Gastroesophageal sphincter (tissue), 4 donors: ENCODE measurements at regions not wholly inside any gene's neighbourhood (a gene's known extent, or its start where the extent isn't known, plus 50 kb on each side); places are given as distances from the start of the nearest gene placed in this dataset.

Experiments used
- ATAC-seq: fragments of 150-250 bp; one replicate; pipeline ENCODE4 v1.9.1; 2016; ENCODE audit warnings: mild to moderate bottlenecking, moderate library complexity
- H3K27ac ChIP-seq, 4 donors: fragments of 200-600 bp; sonication (generic) in 3 of 4; 1 replicate in 3 of 4; 2 replicates in 1 of 4; pipeline ENCODE4 v1.5.1; 2016 to 2019
- H3K27me3 ChIP-seq: fragments of 200-600 bp; sonication (generic); one replicate; pipeline ENCODE4 v1.5.1; 2019
- H3K36me3 ChIP-seq, 2 donors: fragments of 200-600 bp; sonication (generic); one replicate each; pipeline ENCODE4 v1.5.1; 2019; ENCODE audit warnings: control low read depth in 1 of 2
- H3K4me1 ChIP-seq, 3 donors: fragments of 200-600 bp; sonication (generic); 1 replicate in 2 of 3; 2 replicates in 1 of 3; pipeline ENCODE4 v1.5.1; 2016 to 2019; ENCODE audit warnings: control low read depth in 2 of 3
- H3K4me3 ChIP-seq, 2 donors: fragments of 200-600 bp; sonication (generic); one replicate each; pipeline ENCODE4 v1.5.1; 2019; ENCODE audit warnings: mild to moderate bottlenecking in 1 of 2, moderate library complexity in 1 of 2
- H3K9me3 ChIP-seq, 3 donors: fragments of 200-600 bp; sonication (generic); one replicate each; pipeline ENCODE4 v1.5.1; 2017 to 2019; ENCODE audit warnings: control low read depth in 2 of 3
- EP300 ChIP-seq: sonication (generic); formaldehyde crosslinking; IDR thresholded peaks from one replicate; pipeline ENCODE4 v1.6.1; 2017; ENCODE audit warnings: antibody characterized with exemption, mild to moderate bottlenecking
- POLR2A ChIP-seq, 2 donors: fragments of 450-650 bp; IDR thresholded peaks; one replicate each; pipeline ENCODE4 v1.6.1; 2017; ENCODE audit warnings: antibody characterized with exemption in 2 of 2, mild to moderate bottlenecking in 2 of 2, moderate library complexity in 1 of 2
- POLR2AphosphoS5 ChIP-seq: sonication (generic); formaldehyde crosslinking; IDR thresholded peaks from one replicate; pipeline ENCODE4 v1.6.1; 2017; ENCODE audit warnings: antibody characterized with exemption
- WGBS, 2 donors: methylation state at CpG; one replicate each; pipeline ENCODE4 v1.1.5; 2018; ENCODE audit warnings: low coverage in 1 of 2; 5-methylcytosine and 5-hydroxymethylcytosine counted together
- TF ChIP-seq, protein P1 (sequence below), 4 experiments: fragments of 200-600 bp in 2 of 4; fragments of 450-650 bp in 2 of 4; sonication (generic) in 1 of 4; IDR thresholded peaks; one replicate each; pipeline ENCODE4 v1.5.1; 2017 to 2019; ENCODE audit warnings: antibody characterized with exemption in 4 of 4, mild to moderate bottlenecking in 2 of 4, moderate library complexity in 2 of 4

DNA sequence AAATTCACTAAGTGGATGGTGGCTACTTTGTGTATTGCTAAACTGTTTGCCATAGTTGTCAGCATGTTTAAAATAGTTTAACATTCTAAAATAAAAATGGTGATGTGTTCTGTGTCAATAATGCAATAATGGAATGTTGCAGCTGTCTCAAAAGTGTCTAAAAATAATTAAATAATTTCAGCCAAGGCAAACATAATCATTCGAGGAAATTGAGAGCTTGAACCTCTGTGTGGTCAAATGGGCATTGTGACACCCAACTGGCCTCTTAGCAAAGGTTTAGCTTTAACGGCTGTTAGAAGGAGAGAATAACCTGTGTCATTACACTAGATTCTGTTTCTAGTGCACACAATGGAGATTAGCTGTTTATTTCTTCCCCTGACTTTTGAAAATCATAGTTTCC is 278.5 kb downstream of the TMEM167A start:
- TF ChIP-seq POLR2AphosphoS5 (no peak), EP300 (no peak), POLR2A (IDR thresholded peaks at IDR 0.05) (no peak)
- TF ChIP-seq, protein P1, sequence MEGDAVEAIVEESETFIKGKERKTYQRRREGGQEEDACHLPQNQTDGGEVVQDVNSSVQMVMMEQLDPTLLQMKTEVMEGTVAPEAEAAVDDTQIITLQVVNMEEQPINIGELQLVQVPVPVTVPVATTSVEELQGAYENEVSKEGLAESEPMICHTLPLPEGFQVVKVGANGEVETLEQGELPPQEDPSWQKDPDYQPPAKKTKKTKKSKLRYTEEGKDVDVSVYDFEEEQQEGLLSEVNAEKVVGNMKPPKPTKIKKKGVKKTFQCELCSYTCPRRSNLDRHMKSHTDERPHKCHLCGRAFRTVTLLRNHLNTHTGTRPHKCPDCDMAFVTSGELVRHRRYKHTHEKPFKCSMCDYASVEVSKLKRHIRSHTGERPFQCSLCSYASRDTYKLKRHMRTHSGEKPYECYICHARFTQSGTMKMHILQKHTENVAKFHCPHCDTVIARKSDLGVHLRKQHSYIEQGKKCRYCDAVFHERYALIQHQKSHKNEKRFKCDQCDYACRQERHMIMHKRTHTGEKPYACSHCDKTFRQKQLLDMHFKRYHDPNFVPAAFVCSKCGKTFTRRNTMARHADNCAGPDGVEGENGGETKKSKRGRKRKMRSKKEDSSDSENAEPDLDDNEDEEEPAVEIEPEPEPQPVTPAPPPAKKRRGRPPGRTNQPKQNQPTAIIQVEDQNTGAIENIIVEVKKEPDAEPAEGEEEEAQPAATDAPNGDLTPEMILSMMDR (IDR thresholded peaks at IDR 0.05), result no peak
- H3K4me3 ChIP-seq, result no peak overlapping the region
- H3K4me1 ChIP-seq, result peaks cover 0 to 5% (median 0%) of the 10 kb centered on the region in 3 donors
- H3K27me3 ChIP-seq, result no peaks in the 10 kb centered on the region
- H3K36me3 ChIP-seq, result no peaks in the 10 kb centered on the region
- WGBS, 2 donors, result 21 to 39% methylated on average over 2 of the region's 2 CpGs
- H3K27ac ChIP-seq, result no peak overlapping the region
- H3K9me3 ChIP-seq, result no peaks in the 10 kb centered on the region
- ATAC-seq, result no peak

DNA sequence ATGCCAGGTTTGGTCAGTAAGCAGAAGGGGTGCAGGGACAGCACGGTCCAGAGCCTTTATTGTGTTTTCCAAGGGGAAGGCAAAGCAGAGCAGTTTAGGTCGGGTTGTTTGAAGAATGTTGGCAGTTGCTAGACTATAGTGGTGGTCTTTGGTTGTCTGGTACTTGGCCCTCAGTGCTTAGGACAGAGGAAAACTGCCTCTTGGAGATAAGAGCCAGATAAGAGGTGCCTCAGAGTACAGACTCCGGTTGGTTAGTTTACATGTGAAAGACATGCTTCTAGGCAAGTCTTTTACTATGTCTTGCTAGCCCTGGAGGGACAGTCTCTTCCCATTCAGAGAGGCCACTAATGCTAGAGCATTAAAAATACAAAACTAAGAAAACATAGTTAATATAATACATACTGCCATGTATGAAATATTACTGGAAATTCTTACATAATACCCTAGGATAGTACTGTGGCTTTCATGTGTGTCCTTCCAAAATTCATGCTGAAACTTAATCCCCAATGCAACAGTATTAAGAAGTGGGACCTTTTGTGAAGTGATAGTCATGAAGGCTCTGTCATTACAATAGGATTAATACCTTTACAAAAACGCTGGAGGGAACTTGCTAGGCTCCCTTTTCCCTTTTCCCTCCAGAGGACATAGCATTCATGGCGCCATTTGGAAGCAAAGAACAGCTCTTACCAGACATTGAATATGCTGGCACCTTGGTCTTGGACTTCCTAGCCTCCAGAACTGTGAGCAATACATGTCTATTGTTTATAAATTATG is 280.4 kb downstream of the TMEM167A start:
- no peak for ATAC-seq
- 76 to 82% methylated on average over 5 of the region's 5 CpGs for WGBS, 2 donors
- H3K36me3 ChIP-seq, result no peaks in the 10 kb centered on the region
- H3K27ac ChIP-seq, result no peak overlapping the region
- H3K4me1 ChIP-seq, result peaks cover 0 to 5% (median 0%) of the 10 kb centered on the region in 3 donors
- no peaks in the 10 kb centered on the region for H3K9me3 ChIP-seq
- no peak overlapping the region for H3K4me3 ChIP-seq
- no peak for TF ChIP-seq POLR2A (IDR thresholded peaks at IDR 0.05)
- TF ChIP-seq EP300, result no peak
- TF ChIP-seq POLR2AphosphoS5, result no peak
- TF ChIP-seq, protein P1 (IDR thresholded peaks at IDR 0.05), result no peak
- no peaks in the 10 kb centered on the region for H3K27me3 ChIP-seq

DNA sequence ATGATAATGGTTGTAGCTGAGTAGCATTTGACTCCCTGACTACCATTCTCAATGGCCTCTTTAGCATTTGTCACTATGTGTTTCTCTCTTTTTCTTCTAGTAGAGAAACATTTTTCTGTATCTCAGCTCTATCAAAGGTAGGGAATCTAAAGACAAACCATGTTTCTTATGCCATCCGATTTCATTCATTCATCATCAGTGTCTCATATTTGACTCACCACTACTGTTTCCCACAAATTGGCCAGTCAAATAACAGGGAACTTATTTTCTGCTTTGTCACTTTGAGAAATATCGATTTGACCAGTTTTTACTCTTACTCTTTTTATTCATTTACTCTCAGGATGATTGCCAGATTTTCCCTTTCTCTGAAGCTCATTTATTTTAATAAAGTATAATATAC is 282.3 kb downstream of the TMEM167A start:
- Histone ChIP-seq H3K36me3 (no peaks in the 10 kb centered on the region), H3K9me3 (no peaks in the 10 kb centered on the region), H3K4me1 (peaks cover 0 to 5% (median 0%) of the 10 kb centered on the region in 3 donors), H3K27ac (no peak overlapping the region), H3K27me3 (no peaks in the 10 kb centered on the region), H3K4me3 (no peak overlapping the region)
- WGBS, 2 donors, result 79 to 81% methylated on average over 2 of the region's 2 CpGs
- ATAC-seq, result no peak
- TF ChIP-seq EP300 (no peak), POLR2AphosphoS5 (no peak), POLR2A (IDR thresholded peaks at IDR 0.05) (no peak)
- TF ChIP-seq, protein P1 (IDR thresholded peaks at IDR 0.05), result no peak

DNA sequence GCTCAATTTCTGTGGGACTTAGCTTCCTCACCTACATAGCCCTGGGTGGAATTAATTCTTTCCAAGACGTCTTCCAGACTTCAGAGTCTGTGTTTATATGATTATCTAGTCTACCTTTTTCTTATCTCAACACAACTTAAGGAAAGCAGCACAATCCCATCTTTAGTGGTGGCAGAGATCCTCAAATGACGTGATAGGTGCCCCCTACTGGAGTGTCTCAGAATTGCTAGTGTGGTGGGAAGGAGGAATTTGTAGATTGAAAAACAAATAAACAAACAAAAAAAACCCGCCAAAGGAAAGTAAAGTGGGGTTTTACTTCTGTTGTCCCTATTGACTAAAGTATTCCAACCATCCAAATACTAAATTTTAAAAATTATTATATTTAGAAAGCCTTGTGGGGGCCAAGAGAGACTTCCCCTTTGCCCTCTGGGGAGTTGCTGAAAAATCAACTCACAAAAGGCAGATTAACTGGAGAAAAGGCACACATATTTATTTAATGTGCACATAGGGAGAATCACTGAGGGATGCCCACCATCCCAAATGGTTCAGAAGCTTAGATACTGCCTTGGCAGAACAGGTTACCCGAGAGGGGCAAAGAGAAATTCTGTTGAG is 283.3 kb downstream of the TMEM167A start:
- WGBS, 2 donors, result 42 to 49% methylated on average over 4 of the region's 4 CpGs
- Histone ChIP-seq H3K4me1 (peaks cover 0 to 4% (median 0%) of the 10 kb centered on the region in 3 donors), H3K9me3 (no peaks in the 10 kb centered on the region), H3K36me3 (no peaks in the 10 kb centered on the region), H3K27me3 (no peaks in the 10 kb centered on the region), H3K4me3 (no peak overlapping the region), H3K27ac (no peak overlapping the region)
- no peak for ATAC-seq
- no peak for TF ChIP-seq EP300
- TF ChIP-seq, protein P1 (IDR thresholded peaks at IDR 0.05), result peak; percentile 23 to 61 (median 32)
- no peak for TF ChIP-seq POLR2A (IDR thresholded peaks at IDR 0.05)

DNA sequence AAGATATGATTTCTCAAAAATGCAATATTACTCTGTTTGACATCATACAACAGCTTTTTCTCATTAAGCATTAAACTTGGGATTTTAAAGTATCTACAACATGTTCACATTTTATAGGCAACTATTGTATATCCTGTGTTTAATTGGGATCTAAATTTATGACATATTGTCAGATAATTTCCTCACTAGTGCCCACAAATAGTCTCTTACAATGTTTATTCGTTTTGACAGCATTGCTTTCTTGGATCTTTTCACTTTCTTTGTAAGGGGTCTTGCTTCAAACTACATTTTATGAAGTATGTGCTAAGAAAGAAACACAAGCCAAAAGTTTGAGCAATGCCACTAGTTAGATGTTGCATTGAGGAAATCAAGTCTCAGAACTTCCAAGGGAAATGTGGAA is 285.1 kb downstream of the TMEM167A start:
- ATAC-seq, result no peak
- Histone ChIP-seq H3K4me3 (no peak overlapping the region), H3K27me3 (no peaks in the 10 kb centered on the region), H3K36me3 (no peaks in the 10 kb centered on the region), H3K4me1 (no peaks in the 10 kb centered on the region), H3K9me3 (no peaks in the 10 kb centered on the region), H3K27ac (no peak overlapping the region)
- TF ChIP-seq EP300, result no peak
- TF ChIP-seq POLR2AphosphoS5, result no peak
- no peak for TF ChIP-seq POLR2A (IDR thresholded peaks at IDR 0.05)
- TF ChIP-seq, protein P1 (IDR thresholded peaks at IDR 0.05), result no peak
- WGBS, 2 donors, result 56 to 94% methylated on average over 1 of the region's 1 CpG
